ENCODE measurements at regions not wholly inside any gene's neighbourhood (a gene's known extent, or its start where the extent isn't known, plus 50 kb on each side); places are given as distances from the start of the nearest gene placed in this dataset.

DNA sequence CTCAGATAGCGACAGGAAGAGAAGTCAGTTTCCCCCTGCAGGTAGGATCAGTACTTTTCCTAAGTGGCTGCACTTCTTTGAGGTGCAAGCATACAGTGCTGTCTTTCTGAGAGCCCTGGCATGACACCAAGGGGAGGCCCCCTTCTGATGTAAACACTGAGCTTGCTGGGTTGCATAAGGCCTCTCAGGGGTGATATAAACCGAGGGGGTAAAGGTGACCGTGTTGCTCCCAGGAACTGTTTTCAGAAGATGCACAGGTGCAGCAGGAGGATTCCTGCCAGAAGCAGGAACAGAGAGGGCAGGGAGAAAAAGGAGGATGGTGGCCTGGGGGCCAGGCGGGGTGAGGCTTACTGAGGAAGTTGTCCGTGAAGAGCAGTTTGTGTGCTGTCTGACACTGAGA, 74.0 kb upstream of the ZNF30 start (continued):
- TF ChIP-seq RFX5 (IDR thresholded peaks at IDR 0.05) = no peak

DNA sequence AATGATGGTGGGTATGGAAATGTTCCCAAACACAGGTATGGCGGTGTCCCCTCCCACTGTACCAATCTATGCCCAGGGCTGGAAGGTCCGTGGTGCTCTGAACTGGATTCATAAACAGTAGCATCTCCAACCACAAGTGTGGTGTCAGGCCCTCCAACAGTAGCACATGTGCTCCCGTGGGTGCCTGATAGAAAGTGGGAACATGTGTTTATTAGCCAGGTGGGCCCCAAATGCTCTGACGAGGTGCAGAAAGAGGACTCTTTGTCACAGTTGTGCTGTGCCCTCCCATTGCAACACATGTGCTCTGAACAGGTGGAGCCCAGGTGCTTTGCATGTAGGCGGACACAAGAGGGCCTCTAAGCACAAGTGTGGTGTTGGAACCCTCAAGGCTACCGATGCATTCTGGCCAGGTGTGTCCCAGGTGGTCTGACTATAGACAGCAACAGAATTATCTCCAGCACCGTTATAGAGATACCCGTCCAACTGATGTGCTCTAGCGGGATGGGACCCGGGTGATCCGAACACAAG, 75.4 kb upstream of the ZNF30 start:
- CTCF ChIA-PET = interaction anchor here (1.5 kb wide), 1 partner anchor 122 kb away, joined by 4 read pairs; no protein-coding TSS in a partner anchor
- peak; percentile 13 for FAIRE-seq

DNA sequence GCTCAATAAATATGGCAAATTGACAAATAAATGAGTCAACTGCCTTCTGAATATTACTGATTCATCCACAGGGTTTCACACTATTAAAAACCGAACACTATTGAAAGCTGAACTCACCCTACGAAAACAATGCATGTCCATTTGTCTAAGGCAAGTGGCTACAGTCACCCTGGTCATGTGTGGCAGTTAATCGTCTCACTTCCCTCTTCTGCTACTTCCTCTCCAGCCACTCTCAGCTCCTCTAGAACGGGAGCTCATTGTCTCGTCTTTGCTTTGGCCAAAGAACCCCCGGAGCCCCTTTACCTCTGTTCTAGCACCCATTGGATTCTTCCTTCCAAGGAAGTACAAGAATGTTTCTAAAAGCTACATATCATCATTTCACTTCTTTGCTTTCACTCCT, 74.4 kb upstream of the ZNF599 start:
- no peak overlapping the region for H3K4me3 ChIP-seq
- TF ChIP-seq SREBF2 (IDR thresholded peaks at IDR 0.05) = no peak
- TF ChIP-seq, protein P1, sequence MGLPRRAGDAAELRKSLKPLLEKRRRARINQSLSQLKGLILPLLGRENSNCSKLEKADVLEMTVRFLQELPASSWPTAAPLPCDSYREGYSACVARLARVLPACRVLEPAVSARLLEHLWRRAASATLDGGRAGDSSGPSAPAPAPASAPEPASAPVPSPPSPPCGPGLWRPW (IDR thresholded peaks at IDR 0.05) = no peak
- no peak for TF ChIP-seq KDM5A (IDR thresholded peaks at IDR 0.05)
- TF ChIP-seq, protein P2, sequence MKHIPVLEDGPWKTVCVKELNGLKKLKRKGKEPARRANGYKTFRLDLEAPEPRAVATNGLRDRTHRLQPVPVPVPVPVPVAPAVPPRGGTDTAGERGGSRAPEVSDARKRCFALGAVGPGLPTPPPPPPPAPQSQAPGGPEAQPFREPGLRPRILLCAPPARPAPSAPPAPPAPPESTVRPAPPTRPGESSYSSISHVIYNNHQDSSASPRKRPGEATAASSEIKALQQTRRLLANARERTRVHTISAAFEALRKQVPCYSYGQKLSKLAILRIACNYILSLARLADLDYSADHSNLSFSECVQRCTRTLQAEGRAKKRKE (CRISPR knock-in tag; IDR thresholded peaks at IDR 0.05; ENCODE audit: low read depth) = no peak
- no peak for TF ChIP-seq FOSB (CRISPR knock-in tag; IDR thresholded peaks at IDR 0.05)
- no peak for TF ChIP-seq KDM1A (IDR thresholded peaks at IDR 0.05; ENCODE audit: low read depth)
- TF ChIP-seq POLR2AphosphoS2 (conservative IDR thresholded peaks at IDR 0.05; ENCODE audit: low read length) = no peak
- TF ChIP-seq, protein P3, sequence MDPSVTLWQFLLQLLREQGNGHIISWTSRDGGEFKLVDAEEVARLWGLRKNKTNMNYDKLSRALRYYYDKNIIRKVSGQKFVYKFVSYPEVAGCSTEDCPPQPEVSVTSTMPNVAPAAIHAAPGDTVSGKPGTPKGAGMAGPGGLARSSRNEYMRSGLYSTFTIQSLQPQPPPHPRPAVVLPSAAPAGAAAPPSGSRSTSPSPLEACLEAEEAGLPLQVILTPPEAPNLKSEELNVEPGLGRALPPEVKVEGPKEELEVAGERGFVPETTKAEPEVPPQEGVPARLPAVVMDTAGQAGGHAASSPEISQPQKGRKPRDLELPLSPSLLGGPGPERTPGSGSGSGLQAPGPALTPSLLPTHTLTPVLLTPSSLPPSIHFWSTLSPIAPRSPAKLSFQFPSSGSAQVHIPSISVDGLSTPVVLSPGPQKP (IDR thresholded peaks at IDR 0.05; ENCODE audit: low read depth, low read length) = no peak
- FAIRE-seq (peak; percentile 88), ATAC-seq (no peak), DNase-seq (ENCODE audit: low read depth in 1 of 2, low spot score in 1 of 2) (no peak)
- ChIA-PET CTCF (interaction anchor here (0.8 to 1.8 kb wide), 4 partner anchors 9 to 1069 kb away, joined by 3 to 7 read pairs (median 3); no protein-coding TSS in a partner anchor), POLR2A (no interaction called here)
- H3K4me2 ChIP-seq = no peak overlapping the region
- no peak overlapping the region for H3K27ac ChIP-seq
- no peaks in the 10 kb centered on the region for H3K4me1 ChIP-seq
- peaks cover 53% of the 10 kb centered on the region for H3K9me3 ChIP-seq
- 9% methylated on average over 6 of the region's 6 CpGs for WGBS (ENCODE audit: missing lambda C conversion rate)

More for the DNA sequence above, 75.4 kb upstream of the ZNF30 start:
- no peak overlapping the region for H3K4me2 ChIP-seq
- no peak overlapping the region for H3K27ac ChIP-seq
- peaks cover 36% of the 10 kb centered on the region for H3K9me3 ChIP-seq
- peak in 1 of 2 experiments; percentile 48; a peak in 3 of 6 replicates for ATAC-seq
- TF ChIP-seq HOXB5 (CRISPR knock-in tag; IDR thresholded peaks at IDR 0.05) (no peak), FOXS1 (CRISPR knock-in tag; IDR thresholded peaks at IDR 0.05) (no peak), RAD21 (conservative IDR thresholded peaks at IDR 0.05 in 1 of 2, IDR thresholded peaks at IDR 0.05 in 1 of 2) (peak in 1 of 2 experiments; percentile 30; a peak in 1 of 5 replicates), RFX5 (IDR thresholded peaks at IDR 0.05) (no peak)
- TF ChIP-seq, protein P1 (IDR thresholded peaks at IDR 0.05) = no peak
- H3K4me3 ChIP-seq = no peak overlapping the region
- no peaks in the 10 kb centered on the region for H3K4me1 ChIP-seq
- WGBS (ENCODE audit: missing lambda C conversion rate) = 34% methylated on average over 11 of the region's 11 CpGs
- DNase-seq (ENCODE audit: low read depth in 1 of 2, low spot score in 1 of 2) = peak in 1 of 2 experiments; percentile 22
- POLR2A ChIA-PET = no interaction called here

DNA sequence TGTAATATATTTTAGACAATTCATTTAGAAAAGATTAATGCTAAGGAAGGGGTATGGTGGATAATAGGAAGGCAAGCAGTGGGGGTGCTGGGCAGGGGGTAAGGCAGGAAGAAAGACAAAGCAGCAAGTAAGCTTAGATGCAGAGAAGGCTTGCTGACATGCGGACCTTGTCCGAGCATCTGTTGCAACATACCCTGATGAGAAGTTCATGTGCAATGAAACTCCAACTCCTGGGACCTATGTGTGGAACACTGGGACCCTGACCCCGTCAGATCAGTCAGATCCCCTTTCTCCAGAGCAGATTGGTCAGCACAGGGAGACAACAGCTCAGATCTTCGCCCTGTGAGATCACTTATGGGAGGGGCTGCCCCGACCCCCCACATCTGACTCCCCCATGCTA, 71.3 kb upstream of the ZNF599 start:
- no peak for DNase-seq (ENCODE audit: low read depth in 1 of 2, low spot score in 1 of 2)
- FAIRE-seq = no peak
- TF ChIP-seq EHF (CRISPR knock-in tag; IDR thresholded peaks at IDR 0.05) = no peak
- no peak for TF ChIP-seq PHF8 (IDR thresholded peaks at IDR 0.05; ENCODE audit: borderline replicate concordance, low read depth)
- TF ChIP-seq TP53 (CRISPR knock-in tag; IDR thresholded peaks at IDR 0.05) = no peak
- no peak for TF ChIP-seq MAFK (IDR thresholded peaks at IDR 0.05; ENCODE audit: partially characterized antibody)
- no peak for ATAC-seq
- H3K27ac ChIP-seq = no peak overlapping the region
- H3K4me3 ChIP-seq = no peak overlapping the region
- 21% methylated on average over 5 of the region's 5 CpGs for WGBS (ENCODE audit: missing lambda C conversion rate)
- no peak overlapping the region for H3K4me2 ChIP-seq
- no peaks in the 10 kb centered on the region for H3K4me1 ChIP-seq
- ChIA-PET POLR2A (no interaction called here), CTCF (interaction anchor here (0.6 kb wide), 1 partner anchor 49 kb away, joined by 3 read pairs; no protein-coding TSS in a partner anchor)
- peaks cover 46% of the 10 kb centered on the region for H3K9me3 ChIP-seq
